ENCODE measurements at regions not wholly inside any gene's neighbourhood (a gene's known extent, or its start where the extent isn't known, plus 50 kb on each side); places are given as distances from the start of the nearest gene placed in this dataset.

GRCh38 chr17:73986641-73987177 is 216.8 kb upstream of the RPL38 start:
- no peaks in the 10 kb centered on the region for H3K27me3 ChIP-seq (replicated peaks; ENCODE audit: insufficient read depth)
- no peaks in the 10 kb centered on the region for H3K9me3 ChIP-seq
- no peaks in the 10 kb centered on the region for H3K36me3 ChIP-seq
- H3K27ac ChIP-seq, result no peak overlapping the region
- intact Hi-C loops (cut with DNase I), result no loop called here
- no peak overlapping the region for H3K4me3 ChIP-seq
- no peaks in the 10 kb centered on the region for H3K4me1 ChIP-seq (replicated peaks)
- TF ChIP-seq POLR2A (IDR thresholded peaks at IDR 0.05) (no peak), POLR2AphosphoS5 (IDR thresholded peaks at IDR 0.05) (no peak), CTCF (IDR thresholded peaks at IDR 0.05) (no peak)
- DNase-seq (ENCODE audit: low spot score), result no peak
- 63% methylated on average over 9 of the region's 9 CpGs for WGBS

GRCh38 chr17:73987395-73987794 is 216.1 kb upstream of the RPL38 start:
- Histone ChIP-seq H3K9me3 (no peaks in the 10 kb centered on the region), H3K36me3 (no peaks in the 10 kb centered on the region), H3K4me1 (replicated peaks) (no peaks in the 10 kb centered on the region), H3K27me3 (replicated peaks; ENCODE audit: insufficient read depth) (no peaks in the 10 kb centered on the region), H3K4me3 (no peak overlapping the region), H3K27ac (no peak overlapping the region)
- WGBS, result 93% methylated on average over 7 of the region's 9 CpGs
- intact Hi-C loops (cut with DNase I), result no loop called here
- no peak for DNase-seq (ENCODE audit: low spot score)
- TF ChIP-seq CTCF (IDR thresholded peaks at IDR 0.05) (no peak), POLR2A (IDR thresholded peaks at IDR 0.05) (no peak), POLR2AphosphoS5 (IDR thresholded peaks at IDR 0.05) (no peak)

- Histone ChIP-seq H3K4me1 (replicated peaks) (no peaks in the 10 kb centered on the region), H3K4me3 (no peak overlapping the region), H3K27me3 (replicated peaks; ENCODE audit: insufficient read depth) (no peaks in the 10 kb centered on the region), H3K36me3 (no peaks in the 10 kb centered on the region), H3K9me3 (no peaks in the 10 kb centered on the region), H3K27ac (no peak overlapping the region)
- no peak for DNase-seq (ENCODE audit: low spot score)
- no peak for TF ChIP-seq CTCF (IDR thresholded peaks at IDR 0.05)
- no peak for TF ChIP-seq POLR2A (IDR thresholded peaks at IDR 0.05)
- no peak for TF ChIP-seq POLR2AphosphoS5 (IDR thresholded peaks at IDR 0.05)
- WGBS, result 77% methylated on average over 16 of the region's 16 CpGs
- intact Hi-C loops (cut with DNase I), result no loop called here
Measured at GRCh38 chr17:73987845-73988509, 215.5 kb upstream of the RPL38 start.

- TF ChIP-seq CTCF (IDR thresholded peaks at IDR 0.05), result no peak
- TF ChIP-seq POLR2AphosphoS5 (IDR thresholded peaks at IDR 0.05), result no peak
- TF ChIP-seq POLR2A (IDR thresholded peaks at IDR 0.05), result no peak
- Histone ChIP-seq H3K27me3 (replicated peaks; ENCODE audit: insufficient read depth) (no peaks in the 10 kb centered on the region), H3K27ac (no peak overlapping the region), H3K4me1 (replicated peaks) (no peaks in the 10 kb centered on the region), H3K9me3 (no peaks in the 10 kb centered on the region), H3K36me3 (no peaks in the 10 kb centered on the region), H3K4me3 (no peak overlapping the region)
- DNase-seq (ENCODE audit: low spot score), result no peak
- intact Hi-C loops (cut with DNase I), result no loop called here
- 72% methylated on average over 14 of the region's 14 CpGs for WGBS
Measured at GRCh38 chr17:73989671-73990070, 213.8 kb upstream of the RPL38 start.

- Histone ChIP-seq H3K36me3 (no peaks in the 10 kb centered on the region), H3K27me3 (replicated peaks; ENCODE audit: insufficient read depth) (no peaks in the 10 kb centered on the region), H3K4me3 (no peak overlapping the region), H3K9me3 (no peaks in the 10 kb centered on the region), H3K27ac (no peak overlapping the region), H3K4me1 (replicated peaks) (no peaks in the 10 kb centered on the region)
- TF ChIP-seq CTCF (IDR thresholded peaks at IDR 0.05), result no peak
- TF ChIP-seq POLR2AphosphoS5 (IDR thresholded peaks at IDR 0.05), result no peak
- TF ChIP-seq POLR2A (IDR thresholded peaks at IDR 0.05), result no peak
- WGBS, result 91% methylated on average over 7 of the region's 7 CpGs
- DNase-seq (ENCODE audit: low spot score), result no peak
- intact Hi-C loops (cut with DNase I), result no loop called here
Measured at GRCh38 chr17:73990290-73990689, 213.2 kb upstream of the RPL38 start.

All from prostate gland (tissue), 2 donors.